ENCODE measurements at regions not wholly inside any gene's neighbourhood (a gene's known extent, or its start where the extent isn't known, plus 50 kb on each side); places are given as distances from the start of the nearest gene placed in this dataset.

GRCh38 chr7:54847921-54848320, 88.9 kb upstream of the SEC61G start:
- TF ChIP-seq CTCF (IDR thresholded peaks at IDR 0.05; ENCODE audit: low read depth, low read length): no peak
- no peak for TF ChIP-seq EZH2phosphoT487 (IDR thresholded peaks at IDR 0.05; ENCODE audit: low read depth)
